ENCODE measurements at regions not wholly inside any gene's neighbourhood (a gene's known extent, or its start where the extent isn't known, plus 50 kb on each side); places are given as distances from the start of the nearest gene placed in this dataset.
"Not testable (repeated sequence)": the region's sequence is repeated elsewhere in the genome, so short reads cannot be mapped to it uniquely, and the experiment has no call there.

DNA sequence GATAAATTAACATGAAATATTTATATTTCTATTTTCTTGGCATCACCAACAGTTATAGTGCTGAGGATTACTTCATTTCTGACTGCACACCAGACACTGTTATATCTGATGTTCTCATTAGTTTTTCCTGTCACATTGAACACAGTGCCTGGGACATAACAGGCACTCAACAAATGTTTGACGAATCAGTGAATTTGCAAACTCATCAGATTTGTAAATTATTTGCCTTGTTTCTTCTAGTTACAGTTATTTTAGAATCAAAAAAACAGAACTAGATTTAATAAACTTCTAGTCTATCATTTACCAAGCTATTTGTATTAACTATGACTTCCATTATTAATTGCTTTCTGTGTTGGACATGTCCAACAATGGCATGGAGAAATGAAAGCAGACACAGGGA, 483.3 kb downstream of the KLHL13 start:
- no peak for TF ChIP-seq CTCF (IDR thresholded peaks at IDR 0.05; ENCODE audit: borderline replicate concordance, insufficient read depth, low read depth, low read length)

GRCh38 chrX:117628381-117628780, 488.2 kb downstream of the KLHL13 start:
- no peak for TF ChIP-seq CTCF (IDR thresholded peaks at IDR 0.05; ENCODE audit: borderline replicate concordance, insufficient read depth, low read depth, low read length)
- H3K4me3 ChIP-seq (ENCODE audit: low read depth, low read length) = no peak overlapping the region

More for the DNA sequence above, 483.3 kb downstream of the KLHL13 start:
- no peak overlapping the region for H3K4me3 ChIP-seq (ENCODE audit: low read depth, low read length)

DNA sequence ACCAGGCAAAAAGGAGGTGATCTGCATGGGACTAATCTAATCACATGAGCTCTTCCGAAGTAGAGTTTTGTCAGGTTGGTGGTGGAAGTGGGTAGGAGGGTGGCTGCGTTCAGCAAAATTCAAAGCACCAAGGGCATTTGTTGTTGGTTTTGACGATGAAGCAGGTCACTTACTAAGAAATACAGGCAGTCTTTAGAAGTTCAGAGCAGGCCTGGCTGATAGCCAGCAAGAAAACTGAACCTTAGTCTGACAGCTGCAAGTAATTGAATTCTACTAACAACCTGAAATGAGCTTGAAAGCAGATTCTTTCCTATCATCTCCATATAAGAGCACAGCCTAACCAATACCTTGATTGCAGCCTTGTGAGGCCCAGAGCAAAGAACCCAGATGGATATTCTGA, 505.8 kb downstream of the KLHL13 start:
- H3K4me3 ChIP-seq (ENCODE audit: low read depth, low read length) = no peak overlapping the region
- no peak for TF ChIP-seq CTCF (IDR thresholded peaks at IDR 0.05; ENCODE audit: borderline replicate concordance, insufficient read depth, low read depth, low read length)

DNA sequence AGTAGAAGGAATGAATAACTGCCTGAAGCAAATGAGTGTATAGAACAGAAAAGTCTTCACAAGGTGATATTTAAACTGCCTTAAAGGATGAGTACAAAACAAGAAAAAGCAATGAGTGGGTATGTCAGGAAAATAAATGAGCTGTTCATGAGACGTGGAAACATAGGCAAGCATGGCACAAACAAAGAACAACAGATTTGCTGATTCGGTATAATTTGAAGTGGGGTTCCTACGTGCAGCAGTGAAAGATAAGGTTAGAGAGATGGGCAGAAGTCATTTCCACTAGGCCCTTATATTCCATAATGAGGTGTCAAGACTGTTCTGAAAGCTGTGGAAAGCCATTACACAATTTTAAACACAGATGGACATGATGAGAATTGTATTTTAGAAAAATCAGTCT, 506.6 kb downstream of the KLHL13 start:
- H3K4me3 ChIP-seq (ENCODE audit: low read depth, low read length) = no peak overlapping the region
- no peak for TF ChIP-seq CTCF (IDR thresholded peaks at IDR 0.05; ENCODE audit: borderline replicate concordance, insufficient read depth, low read depth, low read length)

- no peak for TF ChIP-seq CTCF (IDR thresholded peaks at IDR 0.05; ENCODE audit: borderline replicate concordance, insufficient read depth, low read depth, low read length)
- H3K4me3 ChIP-seq (ENCODE audit: low read depth, low read length) = no peak overlapping the region
These were observed 509.0 kb downstream of the KLHL13 start for GRCh38 chrX:117607561-117607960.

- not testable (repeated sequence) for H3K4me3 ChIP-seq (ENCODE audit: low read depth, low read length)
These were observed 510.5 kb downstream of the KLHL13 start for GRCh38 chrX:117606101-117606500.

- no peak overlapping the region for H3K4me3 ChIP-seq (ENCODE audit: low read depth, low read length)
- no peak for TF ChIP-seq CTCF (IDR thresholded peaks at IDR 0.05; ENCODE audit: borderline replicate concordance, insufficient read depth, low read depth, low read length)
These were observed 546.5 kb downstream of the KLHL13 start for GRCh38 chrX:117570160-117570559.

- TF ChIP-seq CTCF (IDR thresholded peaks at IDR 0.05; ENCODE audit: borderline replicate concordance, insufficient read depth, low read depth, low read length) = no peak
- no peak overlapping the region for H3K4me3 ChIP-seq (ENCODE audit: low read depth, low read length)
These were observed 548.4 kb downstream of the KLHL13 start for GRCh38 chrX:117568238-117568637.
